GM23248 (cell line): ENCODE measurements at regions not wholly inside any gene's neighbourhood (a gene's known extent, or its start where the extent isn't known, plus 50 kb on each side); places are given as distances from the start of the nearest gene placed in this dataset.

Experiments used
- EZH2 ChIP-seq: fragments of 200-600 bp; sonication (generic); IDR thresholded peaks from 2 replicates; pipeline ENCODE4 v1.6.1; 2018; ENCODE audit warnings: antibody characterized with exemption, mild to moderate bottlenecking; ENCODE audit not compliant: insufficient read depth, poor library complexity, severe bottlenecking
- EZH2phosphoT487 ChIP-seq: fragments of 200-600 bp; sonication (generic); IDR thresholded peaks from 2 replicates; pipeline ENCODE4 v1.6.1; 2018; ENCODE audit warnings: antibody characterized with exemption, moderate library complexity, mild to moderate bottlenecking, low read depth; ENCODE audit not compliant: insufficient read depth

DNA sequence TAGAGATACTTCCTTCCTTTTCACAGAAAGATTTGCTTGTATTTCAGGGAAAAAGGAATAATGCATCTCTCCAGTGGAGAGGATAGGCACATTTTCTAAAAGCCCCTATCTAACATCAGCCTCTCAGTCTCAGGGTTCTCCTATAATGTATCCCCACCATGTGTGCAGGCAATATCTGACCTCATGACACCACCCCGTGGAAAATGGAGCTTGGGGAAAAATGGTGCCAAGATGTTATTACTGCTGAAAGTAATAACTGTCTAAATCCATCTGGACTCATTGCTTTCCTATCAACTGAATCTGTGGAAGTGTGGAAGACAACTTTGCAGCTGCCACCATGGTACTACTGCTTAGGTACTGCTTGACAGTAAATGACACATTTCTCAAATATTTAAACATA lies 574.3 kb downstream of the LRRC70 start:
- TF ChIP-seq EZH2 (no peak), EZH2phosphoT487 (no peak)
